Liver (tissue), 3 donors: ENCODE measurements at regions not wholly inside any gene's neighbourhood (a gene's known extent, or its start where the extent isn't known, plus 50 kb on each side); places are given as distances from the start of the nearest gene placed in this dataset.

Source experiments
- EGR1 ChIP-seq, 2 donors: IDR thresholded peaks; 2 replicates each; pipeline ENCODE4 v1.6.1; 2016 to 2018; ENCODE audit warnings: antibody characterized with exemption in 2 of 2, low read depth in 2 of 2
- FOXA1 ChIP-seq: IDR thresholded peaks from 2 replicates; pipeline ENCODE4 v1.6.1; 2016; ENCODE audit warnings: antibody characterized with exemption
- HNF4A ChIP-seq, 2 donors: conservative IDR thresholded peaks; 2 replicates each; pipeline ENCODE4 v1.6.1; 2016; ENCODE audit warnings: antibody characterized with exemption in 2 of 2, mild to moderate bottlenecking in 2 of 2
- HNF4G ChIP-seq: IDR thresholded peaks from 2 replicates; pipeline ENCODE4 v1.6.1; 2016; ENCODE audit warnings: antibody characterized with exemption
- JUND ChIP-seq, 2 donors: IDR thresholded peaks; 2 replicates each; pipeline ENCODE4 v1.6.1; 2016; ENCODE audit warnings: antibody characterized with exemption in 2 of 2
- NR2F2 ChIP-seq: IDR thresholded peaks from 2 replicates; pipeline ENCODE4 v1.6.1; 2016; ENCODE audit warnings: antibody characterized with exemption
- RAD21 ChIP-seq, 2 donors: IDR thresholded peaks; 2 replicates each; pipeline ENCODE4 v1.6.1; 2016; ENCODE audit warnings: antibody characterized with exemption in 2 of 2, mild to moderate bottlenecking in 2 of 2
- RXRA ChIP-seq, 2 donors: IDR thresholded peaks; 2 replicates each; pipeline ENCODE4 v1.6.1; 2017 to 2018; ENCODE audit warnings: antibody characterized with exemption in 2 of 2, mild to moderate bottlenecking in 1 of 2
- SP1 ChIP-seq: IDR thresholded peaks from 2 replicates; pipeline ENCODE4 v1.6.1; 2018; ENCODE audit warnings: antibody characterized with exemption, mild to moderate bottlenecking
- TAF1 ChIP-seq: conservative IDR thresholded peaks from 2 replicates; pipeline ENCODE4 v1.6.1; 2016; ENCODE audit warnings: antibody characterized with exemption, mild to moderate bottlenecking
- YY1 ChIP-seq: IDR thresholded peaks from 2 replicates; pipeline ENCODE4 v1.6.1; 2016; ENCODE audit warnings: antibody characterized with exemption, mild to moderate bottlenecking
- TF ChIP-seq, protein P1 (sequence below): fragments of 150-350 bp; IDR thresholded peaks from 2 replicates; pipeline ENCODE4 v1.5.1; 2017; ENCODE audit warnings: improper control_type of control experiment, low read depth, low read length; ENCODE audit not compliant: missing input control
- TF ChIP-seq, protein P2 (sequence below): IDR thresholded peaks from 2 replicates; pipeline ENCODE4 v1.6.1; 2016; ENCODE audit warnings: antibody characterized with exemption, mild to moderate bottlenecking
- donor health status: healthy.
- donor health status: healthy.

- no peak for TF ChIP-seq HNF4G
- TF ChIP-seq, protein P1, sequence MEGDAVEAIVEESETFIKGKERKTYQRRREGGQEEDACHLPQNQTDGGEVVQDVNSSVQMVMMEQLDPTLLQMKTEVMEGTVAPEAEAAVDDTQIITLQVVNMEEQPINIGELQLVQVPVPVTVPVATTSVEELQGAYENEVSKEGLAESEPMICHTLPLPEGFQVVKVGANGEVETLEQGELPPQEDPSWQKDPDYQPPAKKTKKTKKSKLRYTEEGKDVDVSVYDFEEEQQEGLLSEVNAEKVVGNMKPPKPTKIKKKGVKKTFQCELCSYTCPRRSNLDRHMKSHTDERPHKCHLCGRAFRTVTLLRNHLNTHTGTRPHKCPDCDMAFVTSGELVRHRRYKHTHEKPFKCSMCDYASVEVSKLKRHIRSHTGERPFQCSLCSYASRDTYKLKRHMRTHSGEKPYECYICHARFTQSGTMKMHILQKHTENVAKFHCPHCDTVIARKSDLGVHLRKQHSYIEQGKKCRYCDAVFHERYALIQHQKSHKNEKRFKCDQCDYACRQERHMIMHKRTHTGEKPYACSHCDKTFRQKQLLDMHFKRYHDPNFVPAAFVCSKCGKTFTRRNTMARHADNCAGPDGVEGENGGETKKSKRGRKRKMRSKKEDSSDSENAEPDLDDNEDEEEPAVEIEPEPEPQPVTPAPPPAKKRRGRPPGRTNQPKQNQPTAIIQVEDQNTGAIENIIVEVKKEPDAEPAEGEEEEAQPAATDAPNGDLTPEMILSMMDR, result no peak
- no peak for TF ChIP-seq RAD21 (IDR thresholded peaks at IDR 0.05)
- TF ChIP-seq TAF1, result no peak
- no peak for TF ChIP-seq YY1
- TF ChIP-seq HNF4A (conservative IDR thresholded peaks at IDR 0.05), result no peak
- no peak for TF ChIP-seq EGR1 (IDR thresholded peaks at IDR 0.05; ENCODE audit: low read depth in 2 of 2)
- no peak for TF ChIP-seq FOXA1
- TF ChIP-seq JUND (IDR thresholded peaks at IDR 0.05), result no peak
- TF ChIP-seq, protein P2, sequence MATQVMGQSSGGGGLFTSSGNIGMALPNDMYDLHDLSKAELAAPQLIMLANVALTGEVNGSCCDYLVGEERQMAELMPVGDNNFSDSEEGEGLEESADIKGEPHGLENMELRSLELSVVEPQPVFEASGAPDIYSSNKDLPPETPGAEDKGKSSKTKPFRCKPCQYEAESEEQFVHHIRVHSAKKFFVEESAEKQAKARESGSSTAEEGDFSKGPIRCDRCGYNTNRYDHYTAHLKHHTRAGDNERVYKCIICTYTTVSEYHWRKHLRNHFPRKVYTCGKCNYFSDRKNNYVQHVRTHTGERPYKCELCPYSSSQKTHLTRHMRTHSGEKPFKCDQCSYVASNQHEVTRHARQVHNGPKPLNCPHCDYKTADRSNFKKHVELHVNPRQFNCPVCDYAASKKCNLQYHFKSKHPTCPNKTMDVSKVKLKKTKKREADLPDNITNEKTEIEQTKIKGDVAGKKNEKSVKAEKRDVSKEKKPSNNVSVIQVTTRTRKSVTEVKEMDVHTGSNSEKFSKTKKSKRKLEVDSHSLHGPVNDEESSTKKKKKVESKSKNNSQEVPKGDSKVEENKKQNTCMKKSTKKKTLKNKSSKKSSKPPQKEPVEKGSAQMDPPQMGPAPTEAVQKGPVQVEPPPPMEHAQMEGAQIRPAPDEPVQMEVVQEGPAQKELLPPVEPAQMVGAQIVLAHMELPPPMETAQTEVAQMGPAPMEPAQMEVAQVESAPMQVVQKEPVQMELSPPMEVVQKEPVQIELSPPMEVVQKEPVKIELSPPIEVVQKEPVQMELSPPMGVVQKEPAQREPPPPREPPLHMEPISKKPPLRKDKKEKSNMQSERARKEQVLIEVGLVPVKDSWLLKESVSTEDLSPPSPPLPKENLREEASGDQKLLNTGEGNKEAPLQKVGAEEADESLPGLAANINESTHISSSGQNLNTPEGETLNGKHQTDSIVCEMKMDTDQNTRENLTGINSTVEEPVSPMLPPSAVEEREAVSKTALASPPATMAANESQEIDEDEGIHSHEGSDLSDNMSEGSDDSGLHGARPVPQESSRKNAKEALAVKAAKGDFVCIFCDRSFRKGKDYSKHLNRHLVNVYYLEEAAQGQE, result no peak
- TF ChIP-seq RXRA (IDR thresholded peaks at IDR 0.05), result no peak
- TF ChIP-seq SP1, result no peak
- no peak for TF ChIP-seq NR2F2
Measured at GRCh38 chr4:117676153-117676552, 358.1 kb upstream of the NDST3 start.
